Kidney (tissue), 13 donors: ENCODE measurements at regions not wholly inside any gene's neighbourhood (a gene's known extent, or its start where the extent isn't known, plus 50 kb on each side); places are given as distances from the start of the nearest gene placed in this dataset.

Source experiments
- DNase-seq, 5 donors: peaks; one replicate each; pipeline ENCODE4 v3.0.0-alpha.2; 2013 to 2020
- FAIRE-seq: peaks from 2 replicates; lab custom pipeline; 2012; peaks lifted over from hg19 to GRCh38; lab: Jason Lieb, UNC
- H3K27ac ChIP-seq, 2 donors: one replicate each; pipeline ENCODE4 v1.7.0; 2013; ENCODE audit warnings: low read depth in 2 of 2, low read length in 2 of 2, inconsistent platforms in 1 of 2
- H3K27me3 ChIP-seq: one replicate; pipeline ENCODE4 v1.7.1; 2013; ENCODE audit warnings: low read length, inconsistent platforms; ENCODE audit not compliant: control insufficient read depth, insufficient read depth
- H3K36me3 ChIP-seq, 3 donors: one replicate each; pipeline versions ENCODE4 v1.7.0 to v1.7.1; 2013; ENCODE audit warnings: low read length in 3 of 3, control low read depth in 1 of 3, inconsistent platforms in 1 of 3; ENCODE audit not compliant: insufficient read depth in 3 of 3, control insufficient read depth in 2 of 3
- H3K4me1 ChIP-seq, 3 donors: one replicate each; pipeline versions ENCODE4 v1.7.0 to v1.7.1; 2013; ENCODE audit warnings: low read length in 3 of 3, inconsistent platforms in 1 of 3, low read depth in 1 of 3; ENCODE audit not compliant: control insufficient read depth in 2 of 3, insufficient read depth in 2 of 3
- H3K4me3 ChIP-seq, 3 donors: one replicate each; pipeline versions ENCODE4 v1.7.0 to v1.8.1; 2013; ENCODE audit warnings: low read length in 3 of 3, control low read depth in 1 of 3, inconsistent platforms in 1 of 3
- H3K9ac ChIP-seq, 3 donors: one replicate each; pipeline versions ENCODE4 v1.7.0 to v1.7.1; 2013; ENCODE audit warnings: low read length in 3 of 3, control low read depth in 1 of 3, inconsistent platforms in 1 of 3
- H3K9me3 ChIP-seq, 3 donors: one replicate each; pipeline versions ENCODE4 v1.7.0 to v1.7.1; 2013; ENCODE audit warnings: low read length in 3 of 3, control low read depth in 1 of 3, inconsistent platforms in 1 of 3; ENCODE audit not compliant: control insufficient read depth in 2 of 3, insufficient read depth in 1 of 3
- intact Hi-C: fragments of 100-400 bp; cut with DNase I; formaldehyde crosslinking; loops from one replicate; pipeline ENCODE4 v1.11.1; 2022
- TF ChIP-seq, protein P1 (sequence below): IDR thresholded peaks from 3 replicates; pipeline ENCODE4 v1.5.1; 2012; ENCODE audit warnings: mild to moderate bottlenecking, moderate library complexity, borderline replicate concordance; ENCODE audit not compliant: insufficient read depth; ENCODE audit errors: extremely low read depth
- donor health status: control.
- donor health status: control.
- donor health status: control.
- donor health status: control.
- donor health status: control.
- donor health status: DM: yes; HTN: yes; CAD: no.
- donor health status: Normal renal cell carcinoma (clear cell type).

DNA sequence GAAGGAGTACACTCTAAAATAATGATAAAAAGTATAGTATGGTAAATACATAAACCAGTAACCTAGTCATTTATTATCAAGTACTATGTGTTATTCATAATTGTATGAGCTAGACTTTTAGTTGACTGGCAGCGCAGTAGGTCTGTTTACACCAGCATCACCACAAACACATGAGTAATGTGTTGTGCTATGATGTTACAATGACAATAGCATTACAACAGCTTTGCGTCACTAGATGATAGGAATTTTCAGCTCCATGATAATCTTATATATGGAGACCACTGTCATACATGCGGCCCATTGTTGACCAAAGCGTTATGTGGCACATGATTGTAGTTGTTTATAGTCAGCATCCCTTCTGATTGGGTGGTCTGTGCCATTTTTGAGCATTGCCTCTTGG lies 138.9 kb upstream of the UBE2E1 start:
- no peak for FAIRE-seq
- no peak for DNase-seq
- Histone ChIP-seq H3K27ac (no peak overlapping the region), H3K4me1 (peaks cover 0 to under 1% (median 0%) of the 10 kb centered on the region in 3 donors), H3K4me3 (no peak overlapping the region), H3K9me3 (no peaks in the 10 kb centered on the region), H3K27me3 (no peaks in the 10 kb centered on the region), H3K9ac (no peak overlapping the region), H3K36me3 (no peaks in the 10 kb centered on the region)
- intact Hi-C loops, result no loop called here
- TF ChIP-seq, protein P1, sequence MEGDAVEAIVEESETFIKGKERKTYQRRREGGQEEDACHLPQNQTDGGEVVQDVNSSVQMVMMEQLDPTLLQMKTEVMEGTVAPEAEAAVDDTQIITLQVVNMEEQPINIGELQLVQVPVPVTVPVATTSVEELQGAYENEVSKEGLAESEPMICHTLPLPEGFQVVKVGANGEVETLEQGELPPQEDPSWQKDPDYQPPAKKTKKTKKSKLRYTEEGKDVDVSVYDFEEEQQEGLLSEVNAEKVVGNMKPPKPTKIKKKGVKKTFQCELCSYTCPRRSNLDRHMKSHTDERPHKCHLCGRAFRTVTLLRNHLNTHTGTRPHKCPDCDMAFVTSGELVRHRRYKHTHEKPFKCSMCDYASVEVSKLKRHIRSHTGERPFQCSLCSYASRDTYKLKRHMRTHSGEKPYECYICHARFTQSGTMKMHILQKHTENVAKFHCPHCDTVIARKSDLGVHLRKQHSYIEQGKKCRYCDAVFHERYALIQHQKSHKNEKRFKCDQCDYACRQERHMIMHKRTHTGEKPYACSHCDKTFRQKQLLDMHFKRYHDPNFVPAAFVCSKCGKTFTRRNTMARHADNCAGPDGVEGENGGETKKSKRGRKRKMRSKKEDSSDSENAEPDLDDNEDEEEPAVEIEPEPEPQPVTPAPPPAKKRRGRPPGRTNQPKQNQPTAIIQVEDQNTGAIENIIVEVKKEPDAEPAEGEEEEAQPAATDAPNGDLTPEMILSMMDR, result no peak

DNA sequence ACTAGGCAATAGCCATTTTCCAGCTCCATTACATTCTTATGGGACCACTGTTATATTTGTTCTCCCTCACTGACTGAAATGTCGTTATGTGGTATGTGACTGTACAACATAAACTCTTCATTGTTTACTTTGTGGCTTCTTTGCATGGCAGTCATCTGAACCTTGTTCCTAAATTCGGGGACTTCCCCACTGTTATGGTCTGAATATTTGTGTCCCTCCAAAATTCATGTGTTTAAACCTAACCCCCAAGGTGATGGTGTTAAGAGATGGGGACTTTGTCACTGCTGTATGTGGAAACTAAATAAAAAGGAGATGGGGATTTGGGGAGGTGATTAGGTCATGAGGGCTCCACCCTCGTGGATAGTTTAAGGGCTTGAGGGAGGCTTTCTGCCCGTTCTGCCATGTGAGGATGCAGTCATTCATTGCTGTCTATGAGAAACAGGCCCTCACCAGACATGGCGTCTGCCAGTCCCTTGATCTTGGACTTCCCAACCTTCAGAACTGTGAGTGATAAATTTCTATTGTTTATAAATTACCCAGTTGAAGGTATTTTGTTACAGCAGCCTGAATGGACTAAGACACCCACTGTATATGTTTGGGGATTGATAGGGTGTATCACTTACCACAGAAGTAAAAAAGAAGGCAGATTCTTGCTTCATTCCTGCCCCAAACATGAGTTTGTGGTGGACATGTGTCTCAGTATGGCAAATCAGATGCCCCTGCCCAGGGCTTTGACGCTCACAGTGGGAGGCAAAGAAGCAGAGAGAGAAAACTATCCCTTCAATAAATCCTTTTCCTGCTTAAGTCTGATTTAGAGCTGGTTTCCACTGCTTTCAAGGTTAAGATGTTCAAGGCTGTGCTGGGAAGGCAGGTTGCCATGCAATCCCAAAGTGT lies 138.0 kb upstream of the UBE2E1 start:
- TF ChIP-seq, protein P1, result no peak
- FAIRE-seq (no peak), DNase-seq (no peak)
- H3K9me3 ChIP-seq, result no peaks in the 10 kb centered on the region
- H3K27ac ChIP-seq, result no peak overlapping the region
- no peak overlapping the region for H3K9ac ChIP-seq
- no peaks in the 10 kb centered on the region for H3K36me3 ChIP-seq
- intact Hi-C loops, result no loop called here
- no peaks in the 10 kb centered on the region for H3K27me3 ChIP-seq
- peaks cover 0 to 3% (median 0%) of the 10 kb centered on the region in 3 donors for H3K4me1 ChIP-seq
- H3K4me3 ChIP-seq, result no peak overlapping the region

DNA sequence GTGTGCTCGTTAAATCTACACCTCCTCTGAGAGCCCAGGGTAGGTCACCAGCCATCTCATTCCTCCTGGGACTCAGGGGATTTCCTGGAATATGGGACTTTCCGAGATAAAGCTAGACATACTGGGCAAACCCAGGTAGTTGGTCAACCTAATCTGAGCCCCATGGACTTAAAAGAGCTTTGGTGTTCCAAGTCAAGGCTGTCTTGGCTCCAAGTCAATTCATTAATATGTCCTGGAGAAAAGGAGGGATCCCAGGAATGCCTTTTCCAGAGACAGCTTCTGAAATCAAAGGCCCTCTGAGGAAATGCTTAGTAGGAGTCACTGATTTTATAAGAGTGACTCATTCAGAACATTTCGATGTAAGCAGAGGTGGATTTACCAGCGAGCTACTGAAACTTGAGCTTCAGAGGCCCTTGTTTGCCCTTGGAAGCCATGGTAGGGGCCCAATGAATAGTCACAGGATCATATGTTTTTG lies 137.3 kb upstream of the UBE2E1 start:
- TF ChIP-seq, protein P1, result no peak
- Histone ChIP-seq H3K9me3 (no peaks in the 10 kb centered on the region), H3K27me3 (no peaks in the 10 kb centered on the region), H3K4me3 (no peak overlapping the region), H3K27ac (no peak overlapping the region), H3K36me3 (no peaks in the 10 kb centered on the region), H3K4me1 (peaks cover 0 to 3% (median 0%) of the 10 kb centered on the region in 3 donors), H3K9ac (no peak overlapping the region)
- DNase-seq (no peak), FAIRE-seq (no peak)
- intact Hi-C loops, result no loop called here
